WTC11 (cell line): ENCODE measurements at regions not wholly inside any gene's neighbourhood (a gene's known extent, or its start where the extent isn't known, plus 50 kb on each side); places are given as distances from the start of the nearest gene placed in this dataset.

Source experiments
- ATAC-seq: fragments of 200-7000 bp; cut with Tn5 transposase; 2 replicates; pipeline ENCODE4 v1.10.0; 2021; ENCODE audit warnings: mild to moderate bottlenecking, moderate library complexity
- CTCF ChIA-PET: fragments of 300-600 bp; sonication (Branson Sonifier 250); formaldehyde crosslinking; loops from one replicate; lab custom pipeline; 2021; ENCODE audit warnings: antibody characterized with exemption; lab: Charles Lee
- POLR2A ChIA-PET: fragments of 350-600 bp; sonication (Branson Sonifier 250); formaldehyde crosslinking; loops from one replicate; lab custom pipeline; 2021; ENCODE audit warnings: antibody characterized with exemption; lab: Charles Lee
- DNase-seq: peaks from one replicate; pipeline ENCODE4 v3.0.0; 2021; ENCODE audit warnings: low spot score
- H3K27ac Mint-ChIP-seq: 2 replicates; pipeline ENCODE4 v1.8.0; 2021; ENCODE audit warnings: mixed read lengths
- H3K27me3 Mint-ChIP-seq: 2 replicates; pipeline ENCODE4 v1.8.0; 2021; ENCODE audit warnings: low read depth, mild to moderate bottlenecking, moderate library complexity, mixed read lengths
- H3K36me3 Mint-ChIP-seq: 2 replicates; pipeline ENCODE4 v1.8.0; 2021; ENCODE audit warnings: mixed read lengths
- H3K4me1 Mint-ChIP-seq: 2 replicates; pipeline ENCODE4 v1.8.0; 2022; ENCODE audit warnings: mixed read lengths
- H3K4me3 Mint-ChIP-seq: 2 replicates; pipeline ENCODE4 v1.8.0; 2021; ENCODE audit warnings: mild to moderate bottlenecking, moderate library complexity, mixed read lengths
- H3K9me3 Mint-ChIP-seq: 2 replicates; pipeline ENCODE4 v1.8.0; 2021; ENCODE audit warnings: mixed read lengths
- ESRRA ChIP-seq: sonication (generic); formaldehyde crosslinking; IDR thresholded peaks from 2 replicates; pipeline ENCODE4 v1.8.1; 2022; ENCODE audit warnings: mild to moderate bottlenecking, missing genetic modification reagents, borderline replicate concordance
- GABPB1 ChIP-seq: sonication (generic); formaldehyde crosslinking; IDR thresholded peaks from 2 replicates; pipeline ENCODE4 v1.8.1; 2023; ENCODE audit warnings: mild to moderate bottlenecking, missing genetic modification reagents
- NFATC4 ChIP-seq: fragments of 250-450 bp; sonication (Bioruptor Pico); IDR thresholded peaks from 2 replicates; pipeline ENCODE4 v1.9.0; 2021; ENCODE audit warnings: mild to moderate bottlenecking
- NFE2L1 ChIP-seq: sonication (generic); formaldehyde crosslinking; IDR thresholded peaks from 2 replicates; pipeline ENCODE4 v1.8.1; 2023; ENCODE audit warnings: missing genetic modification reagents
- NR1H2 ChIP-seq: sonication (generic); formaldehyde crosslinking; IDR thresholded peaks from 2 replicates; pipeline ENCODE4 v1.9.0; 2021; ENCODE audit warnings: mild to moderate bottlenecking, moderate library complexity, missing genetic modification reagents
- RORB ChIP-seq: fragments of 250-450 bp; sonication (Bioruptor Pico); IDR thresholded peaks from 2 replicates; pipeline ENCODE4 v1.9.0; 2021; ENCODE audit warnings: mild to moderate bottlenecking
- SMAD4 ChIP-seq: sonication (generic); formaldehyde crosslinking; IDR thresholded peaks from 2 replicates; pipeline ENCODE4 v1.8.0; 2022; ENCODE audit warnings: mild to moderate bottlenecking, missing genetic modification reagents
- TCF7 ChIP-seq: sonication (generic); formaldehyde crosslinking; IDR thresholded peaks from 2 replicates; pipeline ENCODE4 v1.8.0; 2022; ENCODE audit warnings: mild to moderate bottlenecking, low read depth, missing genetic modification reagents, moderate library complexity
- TEAD4 ChIP-seq: sonication (generic); formaldehyde crosslinking; IDR thresholded peaks from 2 replicates; pipeline ENCODE4 v1.8.0; 2022; ENCODE audit warnings: mild to moderate bottlenecking, missing genetic modification reagents
- ZNF121 ChIP-seq: sonication (generic); formaldehyde crosslinking; IDR thresholded peaks from 2 replicates; pipeline ENCODE4 v1.8.0; 2023; ENCODE audit warnings: missing genetic modification reagents
- ZNF423 ChIP-seq: fragments of 250-450 bp; sonication (Bioruptor Pico); IDR thresholded peaks from 2 replicates; pipeline ENCODE4 v2.1.2; 2022; ENCODE audit warnings: mild to moderate bottlenecking, moderate library complexity
- ZNF671 ChIP-seq: fragments of 250-450 bp; sonication (Bioruptor Pico); IDR thresholded peaks from 2 replicates; pipeline ENCODE4 v1.8.0; 2021; ENCODE audit warnings: mild to moderate bottlenecking
- TF ChIP-seq, protein P1 (sequence below): sonication (generic); formaldehyde crosslinking; IDR thresholded peaks from 2 replicates; pipeline ENCODE4 v1.8.1; 2022; ENCODE audit warnings: low read depth, mild to moderate bottlenecking, moderate library complexity, missing genetic modification reagents, borderline replicate concordance
- TF ChIP-seq, protein P2 (sequence below): sonication (generic); formaldehyde crosslinking; IDR thresholded peaks from 2 replicates; pipeline ENCODE4 v1.8.1; 2022; ENCODE audit warnings: mild to moderate bottlenecking, moderate library complexity, missing genetic modification reagents
- TF ChIP-seq, protein P3 (sequence below): sonication (generic); formaldehyde crosslinking; IDR thresholded peaks from 2 replicates; pipeline ENCODE4 v1.8.0; 2022; ENCODE audit warnings: mild to moderate bottlenecking, missing genetic modification reagents
- TF ChIP-seq, protein P4 (sequence below): sonication (generic); formaldehyde crosslinking; IDR thresholded peaks from 2 replicates; pipeline ENCODE4 v1.8.0; 2023; ENCODE audit warnings: mild to moderate bottlenecking, missing genetic modification reagents
- TF ChIP-seq, protein P5 (sequence below): sonication (generic); formaldehyde crosslinking; IDR thresholded peaks from 2 replicates; pipeline ENCODE4 v1.8.0; 2022; ENCODE audit warnings: mild to moderate bottlenecking, missing genetic modification reagents
- TF ChIP-seq, protein P6 (sequence below): sonication (generic); formaldehyde crosslinking; IDR thresholded peaks from 2 replicates; pipeline ENCODE4 v1.8.0; 2023; ENCODE audit warnings: missing genetic modification reagents
- TF ChIP-seq, protein P7 (sequence below): fragments of 250-450 bp; sonication (Bioruptor Pico); conservative IDR thresholded peaks from 2 replicates; pipeline ENCODE4 v1.9.0; 2021; ENCODE audit warnings: mild to moderate bottlenecking
- TF ChIP-seq, protein P8 (sequence below): fragments of 250-450 bp; sonication (Bioruptor Pico); IDR thresholded peaks from 2 replicates; pipeline ENCODE4 v2.1.2; 2022; ENCODE audit warnings: mild to moderate bottlenecking, moderate library complexity
- TF ChIP-seq, protein P9 (sequence below): sonication (generic); formaldehyde crosslinking; IDR thresholded peaks from 2 replicates; pipeline ENCODE4 v1.8.1; 2023; ENCODE audit warnings: mild to moderate bottlenecking, moderate library complexity, missing genetic modification reagents

DNA sequence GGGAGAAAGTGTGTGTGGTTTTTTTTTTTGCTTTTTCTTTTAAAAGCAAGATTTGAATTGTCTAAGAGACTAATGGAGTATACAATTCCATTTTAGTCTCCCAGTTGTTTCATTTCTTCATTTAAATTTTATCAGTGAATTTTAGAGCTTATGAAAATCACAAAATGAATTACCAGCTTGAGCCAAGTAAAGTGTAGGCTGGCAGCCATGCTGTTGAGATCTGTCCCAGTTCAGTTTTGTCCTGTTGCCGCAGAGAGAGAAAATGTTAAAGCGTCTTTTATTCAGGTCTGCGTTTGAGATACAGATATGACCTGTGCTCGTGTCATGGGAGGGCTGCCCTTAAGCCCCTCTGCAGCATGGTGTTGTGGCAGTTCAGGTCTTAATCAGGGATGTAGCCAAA, 256.5 kb downstream of the IPO8 start:
- DNase-seq: no peak
- ATAC-seq: no peak
- no peak overlapping the region for H3K27ac Mint-ChIP-seq
- peaks cover 7% of the 10 kb centered on the region; the same call in 1 of the 2 replicates for H3K9me3 Mint-ChIP-seq
- CTCF ChIA-PET: no interaction called here
- POLR2A ChIA-PET: no interaction called here
- TF ChIP-seq SMAD4 (CRISPR knock-in tag) (no peak), ESRRA (CRISPR knock-in tag) (no peak), ZNF121 (no peak), TCF7 (CRISPR knock-in tag) (no peak), ZNF423 (CRISPR knock-in tag) (no peak), RORB (CRISPR knock-in tag) (no peak), ZNF671 (CRISPR knock-in tag) (no peak), GABPB1 (CRISPR knock-in tag) (no peak), NR1H2 (no peak), TEAD4 (no peak), NFE2L1 (CRISPR knock-in tag) (no peak)
- TF ChIP-seq, protein P1, sequence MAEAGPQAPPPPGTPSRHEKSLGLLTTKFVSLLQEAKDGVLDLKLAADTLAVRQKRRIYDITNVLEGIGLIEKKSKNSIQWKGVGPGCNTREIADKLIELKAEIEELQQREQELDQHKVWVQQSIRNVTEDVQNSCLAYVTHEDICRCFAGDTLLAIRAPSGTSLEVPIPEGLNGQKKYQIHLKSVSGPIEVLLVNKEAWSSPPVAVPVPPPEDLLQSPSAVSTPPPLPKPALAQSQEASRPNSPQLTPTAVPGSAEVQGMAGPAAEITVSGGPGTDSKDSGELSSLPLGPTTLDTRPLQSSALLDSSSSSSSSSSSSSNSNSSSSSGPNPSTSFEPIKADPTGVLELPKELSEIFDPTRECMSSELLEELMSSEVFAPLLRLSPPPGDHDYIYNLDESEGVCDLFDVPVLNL (CRISPR knock-in tag): no peak
- TF ChIP-seq, protein P2, sequence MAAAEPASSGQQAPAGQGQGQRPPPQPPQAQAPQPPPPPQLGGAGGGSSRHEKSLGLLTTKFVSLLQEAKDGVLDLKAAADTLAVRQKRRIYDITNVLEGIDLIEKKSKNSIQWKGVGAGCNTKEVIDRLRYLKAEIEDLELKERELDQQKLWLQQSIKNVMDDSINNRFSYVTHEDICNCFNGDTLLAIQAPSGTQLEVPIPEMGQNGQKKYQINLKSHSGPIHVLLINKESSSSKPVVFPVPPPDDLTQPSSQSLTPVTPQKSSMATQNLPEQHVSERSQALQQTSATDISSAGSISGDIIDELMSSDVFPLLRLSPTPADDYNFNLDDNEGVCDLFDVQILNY (CRISPR knock-in tag): no peak
- TF ChIP-seq, protein P3, sequence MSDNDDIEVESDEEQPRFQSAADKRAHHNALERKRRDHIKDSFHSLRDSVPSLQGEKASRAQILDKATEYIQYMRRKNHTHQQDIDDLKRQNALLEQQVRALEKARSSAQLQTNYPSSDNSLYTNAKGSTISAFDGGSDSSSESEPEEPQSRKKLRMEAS (CRISPR knock-in tag): no peak
- TF ChIP-seq, protein P4, sequence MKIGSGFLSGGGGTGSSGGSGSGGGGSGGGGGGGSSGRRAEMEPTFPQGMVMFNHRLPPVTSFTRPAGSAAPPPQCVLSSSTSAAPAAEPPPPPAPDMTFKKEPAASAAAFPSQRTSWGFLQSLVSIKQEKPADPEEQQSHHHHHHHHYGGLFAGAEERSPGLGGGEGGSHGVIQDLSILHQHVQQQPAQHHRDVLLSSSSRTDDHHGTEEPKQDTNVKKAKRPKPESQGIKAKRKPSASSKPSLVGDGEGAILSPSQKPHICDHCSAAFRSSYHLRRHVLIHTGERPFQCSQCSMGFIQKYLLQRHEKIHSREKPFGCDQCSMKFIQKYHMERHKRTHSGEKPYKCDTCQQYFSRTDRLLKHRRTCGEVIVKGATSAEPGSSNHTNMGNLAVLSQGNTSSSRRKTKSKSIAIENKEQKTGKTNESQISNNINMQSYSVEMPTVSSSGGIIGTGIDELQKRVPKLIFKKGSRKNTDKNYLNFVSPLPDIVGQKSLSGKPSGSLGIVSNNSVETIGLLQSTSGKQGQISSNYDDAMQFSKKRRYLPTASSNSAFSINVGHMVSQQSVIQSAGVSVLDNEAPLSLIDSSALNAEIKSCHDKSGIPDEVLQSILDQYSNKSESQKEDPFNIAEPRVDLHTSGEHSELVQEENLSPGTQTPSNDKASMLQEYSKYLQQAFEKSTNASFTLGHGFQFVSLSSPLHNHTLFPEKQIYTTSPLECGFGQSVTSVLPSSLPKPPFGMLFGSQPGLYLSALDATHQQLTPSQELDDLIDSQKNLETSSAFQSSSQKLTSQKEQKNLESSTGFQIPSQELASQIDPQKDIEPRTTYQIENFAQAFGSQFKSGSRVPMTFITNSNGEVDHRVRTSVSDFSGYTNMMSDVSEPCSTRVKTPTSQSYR (CRISPR knock-in tag): no peak
- TF ChIP-seq, protein P5, sequence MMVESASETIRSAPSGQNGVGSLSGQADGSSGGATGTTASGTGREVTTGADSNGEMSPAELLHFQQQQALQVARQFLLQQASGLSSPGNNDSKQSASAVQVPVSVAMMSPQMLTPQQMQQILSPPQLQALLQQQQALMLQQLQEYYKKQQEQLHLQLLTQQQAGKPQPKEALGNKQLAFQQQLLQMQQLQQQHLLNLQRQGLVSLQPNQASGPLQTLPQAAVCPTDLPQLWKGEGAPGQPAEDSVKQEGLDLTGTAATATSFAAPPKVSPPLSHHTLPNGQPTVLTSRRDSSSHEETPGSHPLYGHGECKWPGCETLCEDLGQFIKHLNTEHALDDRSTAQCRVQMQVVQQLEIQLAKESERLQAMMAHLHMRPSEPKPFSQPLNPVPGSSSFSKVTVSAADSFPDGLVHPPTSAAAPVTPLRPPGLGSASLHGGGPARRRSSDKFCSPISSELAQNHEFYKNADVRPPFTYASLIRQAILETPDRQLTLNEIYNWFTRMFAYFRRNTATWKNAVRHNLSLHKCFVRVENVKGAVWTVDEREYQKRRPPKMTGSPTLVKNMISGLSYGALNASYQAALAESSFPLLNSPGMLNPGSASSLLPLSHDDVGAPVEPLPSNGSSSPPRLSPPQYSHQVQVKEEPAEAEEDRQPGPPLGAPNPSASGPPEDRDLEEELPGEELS (CRISPR knock-in tag): no peak
- TF ChIP-seq, protein P6, sequence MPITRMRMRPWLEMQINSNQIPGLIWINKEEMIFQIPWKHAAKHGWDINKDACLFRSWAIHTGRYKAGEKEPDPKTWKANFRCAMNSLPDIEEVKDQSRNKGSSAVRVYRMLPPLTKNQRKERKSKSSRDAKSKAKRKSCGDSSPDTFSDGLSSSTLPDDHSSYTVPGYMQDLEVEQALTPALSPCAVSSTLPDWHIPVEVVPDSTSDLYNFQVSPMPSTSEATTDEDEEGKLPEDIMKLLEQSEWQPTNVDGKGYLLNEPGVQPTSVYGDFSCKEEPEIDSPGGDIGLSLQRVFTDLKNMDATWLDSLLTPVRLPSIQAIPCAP (CRISPR knock-in tag): no peak
- no peaks in the 10 kb centered on the region for H3K27me3 Mint-ChIP-seq
- H3K4me3 Mint-ChIP-seq: no peak overlapping the region
- no peaks in the 10 kb centered on the region for H3K4me1 Mint-ChIP-seq
- H3K36me3 Mint-ChIP-seq: no peaks in the 10 kb centered on the region

DNA sequence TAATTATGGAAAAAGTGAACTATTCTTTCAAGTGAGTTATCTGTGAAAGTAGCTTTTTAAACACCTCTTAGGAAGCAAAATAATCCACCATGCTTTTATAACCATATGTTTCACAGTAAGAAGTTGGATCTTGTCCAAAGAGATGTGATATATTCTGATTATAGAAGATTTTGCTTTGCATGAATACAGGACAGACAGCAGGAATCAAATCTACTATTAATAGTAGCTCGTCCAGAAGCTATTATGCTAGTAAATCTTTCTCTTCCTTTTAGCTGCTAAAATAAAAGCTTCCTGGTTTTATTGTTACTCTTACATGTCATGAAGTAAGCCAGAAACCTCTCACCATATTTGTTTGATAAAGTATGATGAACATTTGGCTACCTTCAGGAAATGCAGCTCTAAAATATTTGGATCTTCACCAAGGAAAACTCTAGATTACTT, 257.0 kb downstream of the IPO8 start:
- ATAC-seq: no peak
- Mint-ChIP-seq H3K4me1 (no peaks in the 10 kb centered on the region), H3K27ac (no peak overlapping the region), H3K4me3 (no peak overlapping the region), H3K27me3 (no peaks in the 10 kb centered on the region), H3K36me3 (no peaks in the 10 kb centered on the region), H3K9me3 (peaks cover 7% of the 10 kb centered on the region; the same call in 1 of the 2 replicates)
- POLR2A ChIA-PET: no interaction called here
- no peak for DNase-seq
- CTCF ChIA-PET: no interaction called here
- TF ChIP-seq, protein P7, sequence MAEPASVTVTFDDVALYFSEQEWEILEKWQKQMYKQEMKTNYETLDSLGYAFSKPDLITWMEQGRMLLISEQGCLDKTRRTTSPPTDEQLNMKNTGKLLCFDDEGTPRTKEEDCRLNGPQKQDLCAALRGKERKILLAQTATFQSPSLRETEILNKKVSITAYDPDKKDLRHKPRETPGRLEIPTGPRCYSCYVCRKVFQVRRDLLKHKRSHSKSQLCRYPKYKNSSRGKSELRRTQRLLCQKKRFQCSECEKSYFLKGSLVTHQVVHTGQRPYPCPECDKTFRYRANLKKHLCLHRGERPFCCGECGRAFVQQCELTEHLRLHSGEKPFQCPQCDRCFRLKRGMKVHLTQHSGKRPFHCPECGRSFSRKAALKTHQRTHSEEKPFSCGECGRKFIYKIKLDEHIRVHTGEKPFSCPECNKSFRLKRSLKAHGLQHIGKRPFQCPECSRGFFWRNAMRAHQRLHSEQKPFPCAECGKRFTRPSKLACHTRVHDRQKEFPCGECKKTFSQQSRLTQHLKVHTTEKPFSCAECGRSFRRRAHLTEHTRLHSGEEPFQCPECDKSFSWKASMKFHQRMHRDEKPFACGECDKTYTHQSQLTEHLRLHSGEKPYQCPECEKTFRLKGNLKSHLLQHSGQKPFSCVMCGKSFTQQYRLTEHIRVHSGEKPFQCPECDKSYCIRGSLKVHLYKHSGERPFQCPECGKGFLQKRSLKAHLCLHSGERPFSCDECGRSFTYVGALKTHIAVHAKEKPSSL (CRISPR knock-in tag): no peak
- TF ChIP-seq, protein P8, sequence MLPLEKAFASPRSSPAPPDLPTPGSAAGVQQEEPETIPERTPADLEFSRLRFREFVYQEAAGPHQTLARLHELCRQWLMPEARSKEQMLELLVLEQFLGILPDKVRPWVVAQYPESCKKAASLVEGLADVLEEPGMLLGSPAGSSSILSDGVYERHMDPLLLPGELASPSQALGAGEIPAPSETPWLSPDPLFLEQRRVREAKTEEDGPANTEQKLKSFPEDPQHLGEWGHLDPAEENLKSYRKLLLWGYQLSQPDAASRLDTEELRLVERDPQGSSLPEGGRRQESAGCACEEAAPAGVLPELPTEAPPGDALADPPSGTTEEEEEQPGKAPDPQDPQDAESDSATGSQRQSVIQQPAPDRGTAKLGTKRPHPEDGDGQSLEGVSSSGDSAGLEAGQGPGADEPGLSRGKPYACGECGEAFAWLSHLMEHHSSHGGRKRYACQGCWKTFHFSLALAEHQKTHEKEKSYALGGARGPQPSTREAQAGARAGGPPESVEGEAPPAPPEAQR (CRISPR knock-in tag): no peak
- no peak for TF ChIP-seq TCF7 (CRISPR knock-in tag)
- no peak for TF ChIP-seq NFATC4 (CRISPR knock-in tag)
- TF ChIP-seq, protein P9, sequence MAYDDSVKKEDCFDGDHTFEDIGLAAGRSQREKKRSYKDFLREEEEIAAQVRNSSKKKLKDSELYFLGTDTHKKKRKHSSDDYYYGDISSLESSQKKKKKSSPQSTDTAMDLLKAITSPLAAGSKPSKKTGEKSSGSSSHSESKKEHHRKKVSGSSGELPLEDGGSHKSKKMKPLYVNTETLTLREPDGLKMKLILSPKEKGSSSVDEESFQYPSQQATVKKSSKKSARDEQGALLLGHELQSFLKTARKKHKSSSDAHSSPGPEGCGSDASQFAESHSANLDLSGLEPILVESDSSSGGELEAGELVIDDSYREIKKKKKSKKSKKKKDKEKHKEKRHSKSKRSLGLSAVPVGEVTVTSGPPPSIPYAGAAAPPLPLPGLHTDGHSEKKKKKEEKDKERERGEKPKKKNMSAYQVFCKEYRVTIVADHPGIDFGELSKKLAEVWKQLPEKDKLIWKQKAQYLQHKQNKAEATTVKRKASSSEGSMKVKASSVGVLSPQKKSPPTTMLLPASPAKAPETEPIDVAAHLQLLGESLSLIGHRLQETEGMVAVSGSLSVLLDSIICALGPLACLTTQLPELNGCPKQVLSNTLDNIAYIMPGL: no peak
